HEK293 (cell line): ENCODE measurements at regions not wholly inside any gene's neighbourhood (a gene's known extent, or its start where the extent isn't known, plus 50 kb on each side); places are given as distances from the start of the nearest gene placed in this dataset.

Experiments used
- CTCF ChIA-PET: fragments of 350-600 bp; formaldehyde crosslinking; extraction: SDS; loops from one replicate; lab custom pipeline; 2021; ENCODE audit warnings: antibody characterized with exemption; lab: Yijun Ruan, JAX
- POLR2A ChIA-PET: fragments of 300-600 bp; formaldehyde crosslinking; extraction: SDS; loops from one replicate; lab custom pipeline; 2020; ENCODE audit warnings: antibody characterized with exemption, inconsistent platforms; lab: Yijun Ruan, JAX
- H3K27ac ChIP-seq: fragments of 200-500 bp; sonication (Bioruptor generic); 2 replicates; pipeline ENCODE4 v1.5.1; 2014; ENCODE audit warnings: low read depth, low read length, control low read depth, inconsistent platforms; ENCODE audit errors: extremely low read depth
- H3K36me3 ChIP-seq, 2 experiments: fragments of 200-500 bp in 1 of 2; sonication (Bioruptor generic) in 1 of 2; 1 replicate in 1 of 2; 2 replicates in 1 of 2; pipeline ENCODE4 v1.5.1; 2014 to 2017; ENCODE audit warnings: inconsistent platforms in 2 of 2, low read length in 2 of 2; ENCODE audit not compliant: control insufficient read depth in 2 of 2, insufficient read depth in 1 of 2
- H3K4me1 ChIP-seq: fragments of 200-500 bp; sonication (Bioruptor generic); 2 replicates; pipeline ENCODE4 v1.5.1; 2014; ENCODE audit warnings: mild to moderate bottlenecking, low read length, inconsistent platforms; ENCODE audit not compliant: control insufficient read depth, insufficient read depth
- H3K4me3 ChIP-seq: 2 replicates; pipeline ENCODE4 v1.5.1; 2011; ENCODE audit warnings: low read depth, mild to moderate bottlenecking, control low read depth, low read length, moderate library complexity
- H3K9me3 ChIP-seq: fragments of 200-500 bp; sonication (Bioruptor generic); 2 replicates; pipeline ENCODE4 v1.5.1; 2014; ENCODE audit warnings: low read depth, low read length, inconsistent platforms; ENCODE audit not compliant: control insufficient read depth, insufficient read depth
- EGR2 ChIP-seq: fragments of 450-650 bp; formaldehyde crosslinking; IDR thresholded peaks from 2 replicates; pipeline ENCODE4 v1.5.1; 2016; ENCODE audit warnings: low read depth, missing biosample characterization, missing genetic modification characterization
- HOXD13 ChIP-seq: sonication (generic); formaldehyde crosslinking; IDR thresholded peaks from 2 replicates; pipeline ENCODE4 v1.8.0; 2022; ENCODE audit warnings: missing genetic modification reagents, borderline replicate concordance
- KLF9 ChIP-seq: fragments of 450-650 bp; formaldehyde crosslinking; IDR thresholded peaks from 2 replicates; pipeline ENCODE4 v1.5.1; 2016; ENCODE audit warnings: missing biosample characterization, missing genetic modification characterization, low read depth
- YY2 ChIP-seq: fragments of 450-650 bp; formaldehyde crosslinking; IDR thresholded peaks from 2 replicates; pipeline ENCODE4 v1.5.1; 2016; ENCODE audit warnings: missing biosample characterization, missing genetic modification characterization
- ZBTB17 ChIP-seq: fragments of 450-650 bp; formaldehyde crosslinking; IDR thresholded peaks from 2 replicates; pipeline ENCODE4 v1.5.1; 2016; ENCODE audit warnings: missing biosample characterization, missing genetic modification characterization
- ZFHX2 ChIP-seq: fragments of 450-650 bp; formaldehyde crosslinking; conservative IDR thresholded peaks from 2 replicates; pipeline ENCODE4 v1.5.1; 2016; ENCODE audit warnings: missing biosample characterization, missing genetic modification characterization
- ZFP3 ChIP-seq: fragments of 450-650 bp; formaldehyde crosslinking; IDR thresholded peaks from 2 replicates; pipeline ENCODE4 v1.5.1; 2016; ENCODE audit warnings: low read depth, missing biosample characterization, missing genetic modification characterization
- ZFP69B ChIP-seq: fragments of 450-650 bp; formaldehyde crosslinking; IDR thresholded peaks from 2 replicates; pipeline ENCODE4 v1.5.1; 2016; ENCODE audit warnings: missing biosample characterization, missing genetic modification characterization
- ZNF132 ChIP-seq: fragments of 450-650 bp; formaldehyde crosslinking; IDR thresholded peaks from 2 replicates; pipeline ENCODE4 v1.5.1; 2017; ENCODE audit warnings: missing biosample characterization, missing genetic modification characterization, borderline replicate concordance
- ZNF140 ChIP-seq: fragments of 450-650 bp; formaldehyde crosslinking; IDR thresholded peaks from 2 replicates; pipeline ENCODE4 v1.5.1; 2016; ENCODE audit warnings: missing biosample characterization, missing genetic modification characterization
- ZNF155 ChIP-seq: fragments of 450-650 bp; formaldehyde crosslinking; IDR thresholded peaks from 2 replicates; pipeline ENCODE4 v1.5.1; 2016; ENCODE audit warnings: missing biosample characterization, missing genetic modification characterization
- ZNF16 ChIP-seq: fragments of 450-650 bp; formaldehyde crosslinking; IDR thresholded peaks from 2 replicates; pipeline ENCODE4 v1.5.1; 2016; ENCODE audit warnings: low read depth, missing biosample characterization, missing genetic modification characterization
- ZNF175 ChIP-seq: fragments of 450-650 bp; formaldehyde crosslinking; IDR thresholded peaks from 2 replicates; pipeline ENCODE4 v1.5.1; 2016; ENCODE audit warnings: missing biosample characterization, missing genetic modification characterization
- ZNF184 ChIP-seq: fragments of 450-650 bp; IDR thresholded peaks from 2 replicates; pipeline ENCODE4 v1.5.1; 2018; ENCODE audit warnings: missing biosample characterization, mild to moderate bottlenecking, missing genetic modification characterization
- ZNF211 ChIP-seq: fragments of 450-650 bp; formaldehyde crosslinking; IDR thresholded peaks from 2 replicates; pipeline ENCODE4 v1.5.1; 2016; ENCODE audit warnings: low read depth, missing biosample characterization, missing genetic modification characterization
- ZNF24 ChIP-seq: fragments of 450-650 bp; formaldehyde crosslinking; IDR thresholded peaks from 2 replicates; pipeline ENCODE4 v1.5.1; 2016; ENCODE audit warnings: missing biosample characterization, missing genetic modification characterization
- ZNF26 ChIP-seq: fragments of 450-650 bp; formaldehyde crosslinking; IDR thresholded peaks from 2 replicates; pipeline ENCODE4 v1.5.1; 2016; ENCODE audit warnings: missing biosample characterization, missing genetic modification characterization
- ZNF280C ChIP-seq: fragments of 450-650 bp; formaldehyde crosslinking; IDR thresholded peaks from 2 replicates; pipeline ENCODE4 v1.5.1; 2016; ENCODE audit warnings: missing biosample characterization, missing genetic modification characterization
- ZNF398 ChIP-seq: fragments of 450-650 bp; formaldehyde crosslinking; IDR thresholded peaks from 2 replicates; pipeline ENCODE4 v1.5.1; 2017; ENCODE audit warnings: missing biosample characterization, missing genetic modification characterization
- ZNF548 ChIP-seq: fragments of 450-650 bp; formaldehyde crosslinking; IDR thresholded peaks from 2 replicates; pipeline ENCODE4 v1.5.1; 2016; ENCODE audit warnings: missing biosample characterization, missing genetic modification characterization
- ZNF600 ChIP-seq: fragments of 450-650 bp; formaldehyde crosslinking; IDR thresholded peaks from 2 replicates; pipeline ENCODE4 v1.5.1; 2016; ENCODE audit warnings: missing biosample characterization, missing genetic modification characterization
- ZNF626 ChIP-seq: fragments of 450-650 bp; sonication (Bioruptor Pico); formaldehyde crosslinking; IDR thresholded peaks from 2 replicates; pipeline ENCODE4 v1.5.1; 2018; ENCODE audit warnings: missing biosample characterization, missing genetic modification characterization, inconsistent platforms
- ZNF670 ChIP-seq: fragments of 450-650 bp; formaldehyde crosslinking; IDR thresholded peaks from 2 replicates; pipeline ENCODE4 v1.5.1; 2016; ENCODE audit warnings: missing biosample characterization, missing genetic modification characterization, low read depth
- ZNF776 ChIP-seq: fragments of 450-650 bp; formaldehyde crosslinking; IDR thresholded peaks from 2 replicates; pipeline ENCODE4 v1.5.0; 2017; ENCODE audit warnings: missing biosample characterization, missing genetic modification characterization, borderline replicate concordance
- ZNF791 ChIP-seq: fragments of 450-650 bp; formaldehyde crosslinking; IDR thresholded peaks from 2 replicates; pipeline ENCODE4 v1.5.1; 2016; ENCODE audit warnings: missing biosample characterization, missing genetic modification characterization
- ZNF830 ChIP-seq: fragments of 450-650 bp; IDR thresholded peaks from 2 replicates; pipeline ENCODE4 v1.5.0; 2018; ENCODE audit warnings: missing biosample characterization, missing genetic modification characterization, low read depth, mild to moderate bottlenecking, moderate library complexity
- ZNF843 ChIP-seq: fragments of 450-650 bp; formaldehyde crosslinking; IDR thresholded peaks from 2 replicates; pipeline ENCODE4 v1.5.1; 2016; ENCODE audit warnings: missing biosample characterization, missing genetic modification characterization
- ZSCAN23 ChIP-seq: fragments of 450-650 bp; formaldehyde crosslinking; IDR thresholded peaks from 2 replicates; pipeline ENCODE4 v1.5.1; 2016; ENCODE audit warnings: missing biosample characterization, missing genetic modification characterization
- ZXDB ChIP-seq: fragments of 450-650 bp; formaldehyde crosslinking; IDR thresholded peaks from 2 replicates; pipeline ENCODE4 v1.5.1; 2016; ENCODE audit warnings: missing biosample characterization, missing genetic modification characterization

- no peaks in the 10 kb centered on the region for H3K4me1 ChIP-seq
- H3K4me3 ChIP-seq, result no peak overlapping the region
- no peaks in the 10 kb centered on the region for H3K36me3 ChIP-seq
- no peak overlapping the region for H3K27ac ChIP-seq
- CTCF ChIA-PET, result no interaction called here
- TF ChIP-seq EGR2 (no peak), ZNF175 (tag by site-specific recombination) (no peak), ZNF670 (no peak), ZFHX2 (tag by site-specific recombination) (no peak), ZXDB (tag by site-specific recombination) (no peak), ZSCAN23 (tag by site-specific recombination) (no peak), ZBTB17 (tag by site-specific recombination) (no peak), ZNF184 (tag by site-specific recombination) (no peak), ZFP69B (tag by site-specific recombination) (no peak), ZNF26 (tag by site-specific recombination) (no peak), KLF9 (tag by site-specific recombination) (no peak), HOXD13 (no peak), ZNF280C (tag by site-specific recombination) (no peak)
- no peaks in the 10 kb centered on the region for H3K9me3 ChIP-seq
- POLR2A ChIA-PET, result no interaction called here
Measured at GRCh38 chr1:57632401-57632800, 208.5 kb upstream of the DAB1 start.

GRCh38 chr1:57627612-57628011, 203.8 kb upstream of the DAB1 start:
- peaks cover 11% of the 10 kb centered on the region for H3K4me1 ChIP-seq
- ChIA-PET CTCF (no interaction called here), POLR2A (no interaction called here)
- H3K9me3 ChIP-seq, result no peaks in the 10 kb centered on the region
- H3K4me3 ChIP-seq, result no peak overlapping the region
- H3K36me3 ChIP-seq, result no peaks in the 10 kb centered on the region
- H3K27ac ChIP-seq, result no peak overlapping the region
- TF ChIP-seq ZNF830 (tag by site-specific recombination) (no peak), ZNF548 (tag by site-specific recombination) (no peak), ZNF843 (tag by site-specific recombination) (no peak), ZNF140 (tag by site-specific recombination) (no peak), ZNF155 (tag by site-specific recombination) (no peak), KLF9 (tag by site-specific recombination) (no peak)

- Histone ChIP-seq H3K27ac (peak overlapping the region; percentile 33; the same call in 1 of the 2 replicates), H3K9me3 (no peaks in the 10 kb centered on the region), H3K4me1 (peaks cover 16% of the 10 kb centered on the region), H3K4me3 (no peak overlapping the region), H3K36me3 (no peaks in the 10 kb centered on the region)
- ChIA-PET CTCF (no interaction called here), POLR2A (no interaction called here)
- TF ChIP-seq ZNF175 (tag by site-specific recombination), result no peak
- TF ChIP-seq ZNF24 (tag by site-specific recombination), result no peak
- no peak for TF ChIP-seq ZNF776 (tag by site-specific recombination)
- TF ChIP-seq ZNF398 (tag by site-specific recombination), result no peak
- TF ChIP-seq ZNF626, result no peak
- TF ChIP-seq ZNF211 (tag by site-specific recombination), result no peak
- TF ChIP-seq ZFP3 (tag by site-specific recombination), result no peak
- TF ChIP-seq ZNF132 (tag by site-specific recombination), result no peak
- no peak for TF ChIP-seq YY2 (tag by site-specific recombination)
- no peak for TF ChIP-seq ZNF548 (tag by site-specific recombination)
- TF ChIP-seq ZNF16 (tag by site-specific recombination), result no peak
- TF ChIP-seq ZNF600 (tag by site-specific recombination), result no peak
- no peak for TF ChIP-seq ZNF791
Measured at GRCh38 chr1:57623791-57624538, 200.1 kb upstream of the DAB1 start.
